Endothelial cell of umbilical vein (primary cell): ENCODE measurements at regions not wholly inside any gene's neighbourhood (a gene's known extent, or its start where the extent isn't known, plus 50 kb on each side); places are given as distances from the start of the nearest gene placed in this dataset.

Experiments used
- BruUV-seq: library from RNA; stranded (reverse); fragments of 400-500 nt; replicated peaks from 2 replicates; lab custom pipeline; 2021; lab: Mats Ljungman, UMichigan
- CTCF ChIA-PET: fragments of 300-600, 350-600 bp; sonication (Branson Sonifier 250); formaldehyde crosslinking; loops from one replicate; lab custom pipeline; 2021; ENCODE audit warnings: antibody characterized with exemption, inconsistent platforms; lab: Charles Lee
- POLR2A ChIA-PET: fragments of 300-600, 350-600 bp; sonication (Branson Sonifier 250); formaldehyde crosslinking; loops from one replicate; lab custom pipeline; 2021; ENCODE audit warnings: antibody characterized with exemption, inconsistent platforms; lab: Charles Lee
- DNase-seq: peaks from one replicate; pipeline ENCODE4 v3.0.0-alpha.2; 2011; ENCODE audit warnings: low read depth, low spot score
- FAIRE-seq: peaks from 2 replicates; lab custom pipeline; 2011; peaks lifted over from hg19 to GRCh38; lab: Jason Lieb, UNC
- H2AFZ ChIP-seq: 2 replicates; pipeline ENCODE4 v1.6.0; 2012; ENCODE audit warnings: low read depth, low read length, control low read depth, inconsistent platforms
- H3K27ac ChIP-seq: 2 replicates; pipeline ENCODE4 v1.5.1; 2011; ENCODE audit warnings: low read depth, mild to moderate bottlenecking, control low read depth, low read length, moderate library complexity; ENCODE audit not compliant: insufficient read depth
- H3K27me3 ChIP-seq, 2 experiments: 2 replicates each; pipeline versions ENCODE4 v1.6.0 to v1.6.1; 2011; ENCODE audit warnings: low read length in 2 of 2, mixed read lengths in 1 of 2; ENCODE audit not compliant: control insufficient read depth in 2 of 2, insufficient read depth in 2 of 2
- H3K36me3 ChIP-seq, 2 experiments: 2 replicates in 1 of 2; 3 replicates in 1 of 2; pipeline ENCODE4 v1.5.1; 2011; ENCODE audit warnings: low read length in 2 of 2, mild to moderate bottlenecking in 1 of 2, moderate library complexity in 1 of 2; ENCODE audit not compliant: control insufficient read depth in 2 of 2, insufficient read depth in 2 of 2; ENCODE audit errors: extremely low read depth in 1 of 2
- H3K4me1 ChIP-seq: 3 replicates; pipeline ENCODE4 v1.5.1; 2011; ENCODE audit warnings: mild to moderate bottlenecking, low read length; ENCODE audit not compliant: control insufficient read depth, insufficient read depth; ENCODE audit errors: extremely low read depth
- H3K4me2 ChIP-seq: 2 replicates; pipeline ENCODE4 v1.6.1; 2011; ENCODE audit warnings: low read length, control low read depth, mixed read lengths; ENCODE audit not compliant: insufficient read depth
- H3K4me3 ChIP-seq, 3 experiments: fragments of 200-600 bp in 1 of 3; sonication (generic), shearing (Covaris generic) in 1 of 3; replicated peaks in 1 of 3; 2 replicates each; pipeline ENCODE4 v1.5.1; 2011 to 2016; ENCODE audit warnings: control low read depth in 3 of 3, low read length in 3 of 3, mild to moderate bottlenecking in 2 of 3, inconsistent platforms in 1 of 3, low read depth in 1 of 3, moderate library complexity in 1 of 3; ENCODE audit not compliant: insufficient read depth in 1 of 3
- H3K79me2 ChIP-seq: 2 replicates; pipeline ENCODE4 v1.6.0; 2012; ENCODE audit warnings: low read length, inconsistent platforms; ENCODE audit not compliant: control insufficient read depth, insufficient read depth
- H3K9ac ChIP-seq: replicated peaks from 2 replicates; pipeline ENCODE3; 2011; ENCODE audit warnings: low read length, control low read depth; ENCODE audit not compliant: insufficient read depth; ENCODE audit errors: extremely low read depth
- H3K9me1 ChIP-seq: replicated peaks from 3 replicates; pipeline ENCODE4 v1.6.0; 2011; ENCODE audit warnings: mild to moderate bottlenecking, low read length; ENCODE audit not compliant: control insufficient read depth, insufficient read depth; ENCODE audit errors: extremely low read depth
- H3K9me3 ChIP-seq: replicated peaks from 2 replicates; pipeline ENCODE4 v1.5.1; 2012; ENCODE audit warnings: low read length, inconsistent platforms; ENCODE audit not compliant: control insufficient read depth, insufficient read depth
- H4K20me1 ChIP-seq: replicated peaks from 2 replicates; pipeline ENCODE3; 2011; ENCODE audit warnings: mild to moderate bottlenecking, low read length; ENCODE audit not compliant: control insufficient read depth, insufficient read depth; ENCODE audit errors: extremely low read depth
- CTCF ChIP-seq, 2 donors: IDR thresholded peaks; 1 replicate in 1 of 2; 2 replicates in 1 of 2; pipeline ENCODE4 v1.5.1; 2011; ENCODE audit warnings: low read length in 2 of 2, mild to moderate bottlenecking in 2 of 2, moderate library complexity in 2 of 2, control low read depth in 1 of 2, inconsistent platforms in 1 of 2, low read depth in 1 of 2; ENCODE audit not compliant: insufficient read depth in 1 of 2; ENCODE audit errors: extremely low read depth in 1 of 2
- EZH2 ChIP-seq: IDR thresholded peaks from 2 replicates; pipeline ENCODE4 v1.6.1; 2012; ENCODE audit warnings: borderline replicate concordance, low read depth, mild to moderate bottlenecking, moderate library complexity, low read length, inconsistent platforms; ENCODE audit not compliant: severe bottlenecking
- FOS ChIP-seq: IDR thresholded peaks from 2 replicates; pipeline ENCODE4 v1.6.1; 2011; ENCODE audit warnings: mild to moderate bottlenecking, low read length, moderate library complexity, borderline replicate concordance; ENCODE audit not compliant: insufficient read depth
- GATA2 ChIP-seq: IDR thresholded peaks from 2 replicates; pipeline ENCODE4 v1.7.0; 2011; ENCODE audit warnings: low read depth, mild to moderate bottlenecking, moderate library complexity, mixed read lengths, low read length; ENCODE audit not compliant: insufficient read length, insufficient read depth
- JUN ChIP-seq: IDR thresholded peaks from 2 replicates; pipeline ENCODE4 v1.6.1; 2011; ENCODE audit warnings: borderline replicate concordance, low read depth; ENCODE audit not compliant: insufficient read length, insufficient read depth
- MAX ChIP-seq: IDR thresholded peaks from 2 replicates; pipeline ENCODE4 v1.6.1; 2011; ENCODE audit not compliant: insufficient read depth, insufficient read length
- MYC ChIP-seq: IDR thresholded peaks from one replicate; pipeline ENCODE4 v1.6.1; 2011; ENCODE audit warnings: mild to moderate bottlenecking, low read depth, low read length
- POLR2A ChIP-seq: IDR thresholded peaks from 2 replicates; pipeline ENCODE4 v1.6.1; 2012; ENCODE audit warnings: low read depth, mild to moderate bottlenecking, control low read depth, low read length
- POLR2AphosphoS5 ChIP-seq: IDR thresholded peaks from 2 replicates; pipeline ENCODE4 v1.6.1; 2012; ENCODE audit warnings: low read depth, mild to moderate bottlenecking, control low read depth, low read length, moderate library complexity; ENCODE audit not compliant: insufficient read depth
- dilution Hi-C: fragments of 300-500 bp; cut with MboI; formaldehyde crosslinking; loops from one replicate; pipeline ENCODE4 v1.15.0; 2019; ENCODE audit warnings: low sequenced_read_pairs; ENCODE audit not compliant: extremely low pct_ligation_motif_present
- intact Hi-C: fragments of 100-400 bp; cut with micrococcal nuclease; formaldehyde crosslinking; loops from one replicate; pipeline ENCODE4 v1.10.0; 2022

- Histone ChIP-seq H3K9me1 (no peaks in the 10 kb centered on the region), H3K9ac (peak overlapping the region; percentile 81), H3K79me2 (no peaks in the 10 kb centered on the region), H3K36me3 (no peaks in the 10 kb centered on the region), H3K27ac (peak overlapping the region; percentile 93), H3K4me1 (peaks cover 21% of the 10 kb centered on the region), H2AFZ (no peak overlapping the region), H3K9me3 (no peaks in the 10 kb centered on the region), H3K4me3 (peak overlapping the region in 1 of 3 experiments; percentile 55), H3K27me3 (no peaks in the 10 kb centered on the region), H3K4me2 (peak overlapping the region; percentile 96), H4K20me1 (no peaks in the 10 kb centered on the region)
- peak; percentile 62 for DNase-seq
- intact Hi-C loops (loop anchor here (1.0 kb wide), 3 partner anchors 121 to 390 kb away; no protein-coding TSS in a partner anchor), dilution Hi-C loops (no loop called here)
- FAIRE-seq = no peak
- CTCF ChIA-PET = interaction anchor here (1.0 to 2.5 kb wide), 7 partner anchors 8 to 400 kb away, joined by 3 to 16 read pairs (median 4); no protein-coding TSS in a partner anchor
- no TSS peak for BruUV-seq
- no peak for TF ChIP-seq GATA2
- peak; percentile 29 for TF ChIP-seq FOS
- POLR2A ChIA-PET = interaction anchor here (0.8 kb wide), 1 partner anchor 286 kb away, joined by 4 read pairs; no protein-coding TSS in a partner anchor
These were observed 1662.9 kb downstream of the SUCLG1 start for GRCh38 chr2:82796132-82796531.

GRCh38 chr2:82795446-82795845 is 1663.6 kb downstream of the SUCLG1 start:
- intact Hi-C loops (loop anchor here (1.0 kb wide), 4 partner anchors 105 to 401 kb away; no protein-coding TSS in a partner anchor), dilution Hi-C loops (no loop called here)
- peaks cover 21% of the 10 kb centered on the region for H3K4me1 ChIP-seq
- peak overlapping the region in 1 of 3 experiments; percentile 55 for H3K4me3 ChIP-seq
- POLR2A ChIA-PET = interaction anchor here (0.8 kb wide), 2 partner anchors 287 to 392 kb away, joined by 3 to 4 read pairs; no protein-coding TSS in a partner anchor
- H3K9me3 ChIP-seq = no peaks in the 10 kb centered on the region
- H4K20me1 ChIP-seq = no peaks in the 10 kb centered on the region
- no peaks in the 10 kb centered on the region for H3K79me2 ChIP-seq
- peak overlapping the region; percentile 81 for H3K9ac ChIP-seq
- TF ChIP-seq POLR2AphosphoS5 (peak; percentile 73), EZH2 (no peak), MYC (no peak), MAX (no peak), CTCF (IDR thresholded peaks at IDR 0.05; ENCODE audit: extremely low read depth in 1 of 2, insufficient read depth in 1 of 2, low read depth in 1 of 2, low read length in 2 of 2) (no peak), JUN (peak; percentile 92), POLR2A (peak; percentile 22), GATA2 (no peak), FOS (peak; percentile 87)
- no peaks in the 10 kb centered on the region for H3K36me3 ChIP-seq
- DNase-seq = peak; percentile 87
- H3K9me1 ChIP-seq = no peaks in the 10 kb centered on the region
- CTCF ChIA-PET = interaction anchor here (1.0 to 2.5 kb wide), 6 partner anchors 9 to 401 kb away, joined by 3 to 16 read pairs (median 5); no protein-coding TSS in a partner anchor
- H3K4me2 ChIP-seq = peak overlapping the region; percentile 96
- no peaks in the 10 kb centered on the region for H3K27me3 ChIP-seq
- BruUV-seq = no TSS peak
- peak overlapping the region; percentile 93 for H3K27ac ChIP-seq
- H2AFZ ChIP-seq = no peak overlapping the region
- FAIRE-seq = peak; percentile 72
